MM.1S (cell line): ENCODE measurements at regions not wholly inside any gene's neighbourhood (a gene's known extent, or its start where the extent isn't known, plus 50 kb on each side); places are given as distances from the start of the nearest gene placed in this dataset.

Experiments
- DNase-seq: peaks from one replicate; pipeline ENCODE4 v3.0.0-alpha.2; 2015
- H2AFZ ChIP-seq: fragments of 300-600 bp; sonication (generic); 2 replicates; pipeline ENCODE4 v1.6.0; 2016; ENCODE audit warnings: antibody characterized with exemption, low read length
- H3F3A ChIP-seq: fragments of 300-600 bp; sonication (generic); 2 replicates; pipeline ENCODE4 v1.6.1; 2016; ENCODE audit warnings: mild to moderate bottlenecking, antibody characterized with exemption, low read length, moderate library complexity, mixed read lengths; ENCODE audit not compliant: insufficient read depth
- H3K27ac ChIP-seq: fragments of 300-600 bp; sonication (generic); 2 replicates; pipeline ENCODE4 v1.5.1; 2016; ENCODE audit warnings: mild to moderate bottlenecking, low read length
- H3K27me3 ChIP-seq: fragments of 300-600 bp; sonication (generic); replicated peaks from 2 replicates; pipeline ENCODE4 v1.6.0; 2016; ENCODE audit warnings: low read length; ENCODE audit not compliant: insufficient read depth
- H3K36me3 ChIP-seq: fragments of 300-600 bp; sonication (generic); replicated peaks from 2 replicates; pipeline ENCODE4 v1.6.1; 2016; ENCODE audit warnings: mild to moderate bottlenecking, low read length, mixed read lengths; ENCODE audit not compliant: insufficient read depth
- H3K4me1 ChIP-seq: fragments of 300-600 bp; sonication (generic); 2 replicates; pipeline ENCODE4 v1.6.1; 2016; ENCODE audit warnings: low read length, mixed read lengths
- H3K4me2 ChIP-seq: fragments of 300-600 bp; sonication (generic); 2 replicates; pipeline ENCODE4 v1.6.0; 2016; ENCODE audit warnings: low read depth, low read length
- H3K4me3 ChIP-seq: fragments of 300-600 bp; sonication (generic); 2 replicates; pipeline ENCODE4 v1.5.1; 2016; ENCODE audit warnings: low read length, mixed read lengths
- H3K79me2 ChIP-seq: fragments of 300-600 bp; sonication (generic); 2 replicates; pipeline ENCODE4 v1.6.1; 2016; ENCODE audit warnings: mixed run types, low read length, mixed read lengths
- H3K9ac ChIP-seq: fragments of 300-600 bp; sonication (generic); 2 replicates; pipeline ENCODE4 v1.6.1; 2016; ENCODE audit warnings: low read length, mixed read lengths
- H3K9me2 ChIP-seq: fragments of 300-600 bp; sonication (generic); replicated peaks from 2 replicates; pipeline ENCODE4 v1.6.1; 2016; ENCODE audit warnings: mild to moderate bottlenecking, low read length, mixed read lengths; ENCODE audit not compliant: insufficient read depth
- H3K9me3 ChIP-seq: fragments of 300-600 bp; sonication (generic); replicated peaks from 2 replicates; pipeline ENCODE4 v1.6.1; 2016; ENCODE audit warnings: mild to moderate bottlenecking, low read length, mixed read lengths; ENCODE audit not compliant: insufficient read depth
- H4K20me1 ChIP-seq: fragments of 300-600 bp; sonication (generic); 2 replicates; pipeline ENCODE4 v1.6.1; 2016; ENCODE audit warnings: mild to moderate bottlenecking, low read length, moderate library complexity, mixed read lengths; ENCODE audit not compliant: insufficient read depth
- CTCF ChIP-seq: fragments of 300-600 bp; sonication (generic); IDR thresholded peaks from 2 replicates; pipeline ENCODE4 v1.5.1; 2016; ENCODE audit warnings: antibody characterized with exemption, low read length, mixed read lengths
- EZH2 ChIP-seq: fragments of 300-600 bp; sonication (generic); optimal IDR thresholded peaks from 2 replicates; pipeline ENCODE3; 2017; ENCODE audit warnings: low read depth, mild to moderate bottlenecking, antibody characterized with exemption, low read length, mixed read lengths
- EZH2phosphoT487 ChIP-seq: fragments of 300-600 bp; sonication (generic); IDR thresholded peaks from 2 replicates; pipeline ENCODE4 v1.6.1; 2018; ENCODE audit warnings: antibody characterized with exemption, low read length

DNA sequence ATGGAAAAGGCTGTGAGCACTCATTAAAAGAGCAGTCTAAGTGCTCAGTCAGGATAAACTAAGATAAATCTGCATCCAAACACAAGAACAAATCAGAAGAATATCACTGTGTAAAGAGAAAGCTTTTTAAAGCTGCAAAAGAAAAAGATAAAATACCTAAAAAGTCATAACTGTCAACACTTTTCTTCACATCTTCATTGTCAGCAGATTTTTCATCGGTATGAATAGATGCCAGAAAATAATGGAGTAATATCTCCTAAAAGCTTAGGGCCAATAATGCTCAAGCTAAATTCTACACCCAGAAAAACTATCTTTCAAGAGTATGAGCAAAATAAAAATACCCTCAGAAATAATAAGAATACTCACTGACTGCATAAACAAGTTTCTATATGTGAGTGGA is 54.0 kb upstream of the PALMD start:
- H4K20me1 ChIP-seq, result no peaks in the 10 kb centered on the region
- H3K4me2 ChIP-seq, result no peak overlapping the region
- H3F3A ChIP-seq, result no peaks in the 10 kb centered on the region
- H3K4me1 ChIP-seq, result no peaks in the 10 kb centered on the region
- no peaks in the 10 kb centered on the region for H3K9me3 ChIP-seq
- H3K4me3 ChIP-seq, result no peak overlapping the region
- no peaks in the 10 kb centered on the region for H3K27me3 ChIP-seq
- no peaks in the 10 kb centered on the region for H3K36me3 ChIP-seq
- DNase-seq, result no peak
- H3K79me2 ChIP-seq, result no peaks in the 10 kb centered on the region
- H3K9me2 ChIP-seq, result no peaks in the 10 kb centered on the region
- no peak overlapping the region for H3K27ac ChIP-seq
- TF ChIP-seq EZH2 (no peak), EZH2phosphoT487 (no peak), CTCF (no peak)
- no peak overlapping the region for H2AFZ ChIP-seq
- no peak overlapping the region for H3K9ac ChIP-seq

GRCh38 chr1:99594205-99594604 is 51.7 kb upstream of the PALMD start:
- Histone ChIP-seq H3K4me2 (no peak overlapping the region), H3K9ac (no peak overlapping the region), H2AFZ (no peak overlapping the region), H3K27ac (no peak overlapping the region), H3K9me3 (no peaks in the 10 kb centered on the region), H3F3A (no peaks in the 10 kb centered on the region), H3K9me2 (no peaks in the 10 kb centered on the region), H3K79me2 (no peaks in the 10 kb centered on the region), H3K36me3 (no peaks in the 10 kb centered on the region), H3K4me3 (no peak overlapping the region), H4K20me1 (no peaks in the 10 kb centered on the region), H3K27me3 (no peaks in the 10 kb centered on the region), H3K4me1 (no peaks in the 10 kb centered on the region)
- no peak for DNase-seq
- TF ChIP-seq EZH2 (no peak), EZH2phosphoT487 (no peak), CTCF (no peak)

GRCh38 chr1:99595041-99595440 is 50.9 kb upstream of the PALMD start:
- Histone ChIP-seq H2AFZ (no peak overlapping the region), H3K79me2 (no peaks in the 10 kb centered on the region), H3F3A (no peaks in the 10 kb centered on the region), H3K9ac (no peak overlapping the region), H3K36me3 (no peaks in the 10 kb centered on the region), H3K9me3 (no peaks in the 10 kb centered on the region), H3K4me2 (no peak overlapping the region), H3K9me2 (no peaks in the 10 kb centered on the region), H4K20me1 (no peaks in the 10 kb centered on the region), H3K4me1 (no peaks in the 10 kb centered on the region), H3K4me3 (no peak overlapping the region), H3K27ac (no peak overlapping the region), H3K27me3 (no peaks in the 10 kb centered on the region)
- TF ChIP-seq CTCF (no peak), EZH2phosphoT487 (no peak), EZH2 (no peak)
- no peak for DNase-seq

- TF ChIP-seq EZH2phosphoT487 (no peak), EZH2 (no peak), CTCF (no peak)
- no peaks in the 10 kb centered on the region for H3K36me3 ChIP-seq
Measured at GRCh38 chr1:99595441-99595840, 50.5 kb upstream of the PALMD start.

More at GRCh38 chr1:99595441-99595840, 50.5 kb upstream of the PALMD start:
- Histone ChIP-seq H3K9me2 (no peaks in the 10 kb centered on the region), H4K20me1 (no peaks in the 10 kb centered on the region), H3F3A (no peaks in the 10 kb centered on the region), H3K4me3 (no peak overlapping the region), H2AFZ (no peak overlapping the region), H3K27ac (no peak overlapping the region), H3K79me2 (no peaks in the 10 kb centered on the region), H3K4me2 (no peak overlapping the region), H3K4me1 (no peaks in the 10 kb centered on the region), H3K9ac (no peak overlapping the region), H3K27me3 (no peaks in the 10 kb centered on the region), H3K9me3 (no peaks in the 10 kb centered on the region)
- DNase-seq, result no peak
